ENCODE measurements at regions not wholly inside any gene's neighbourhood (a gene's known extent, or its start where the extent isn't known, plus 50 kb on each side); places are given as distances from the start of the nearest gene placed in this dataset.

- TF ChIP-seq CTCF (IDR thresholded peaks at IDR 0.05 in 2 of 3, conservative IDR thresholded peaks at IDR 0.05 in 1 of 3; ENCODE audit: control insufficient read depth in 2 of 3, extremely low read depth in 1 of 3, insufficient read depth in 1 of 3, low read depth in 3 of 3, low read length in 3 of 3) (no peak), RCOR1 (conservative IDR thresholded peaks at IDR 0.05; ENCODE audit: low read depth, low read length) (no peak), ZSCAN29 (IDR thresholded peaks at IDR 0.05) (no peak), USF1 (IDR thresholded peaks at IDR 0.05; ENCODE audit: borderline replicate concordance, extremely low read length, insufficient read depth, low read depth, low read length) (no peak), RAD21 (IDR thresholded peaks at IDR 0.05; ENCODE audit: insufficient read depth, low read depth, low read length) (no peak), NRF1 (conservative IDR thresholded peaks at IDR 0.05; ENCODE audit: low read depth, low read length) (no peak), ZBED1 (IDR thresholded peaks at IDR 0.05; ENCODE audit: borderline replicate concordance) (no peak), ASH2L (IDR thresholded peaks at IDR 0.05; ENCODE audit: borderline replicate concordance, low read depth) (no peak), BHLHE40 (IDR thresholded peaks at IDR 0.05; ENCODE audit: borderline replicate concordance in 1 of 2, low read depth in 2 of 2, low read length in 1 of 2) (no peak), E2F4 (IDR thresholded peaks at IDR 0.05; ENCODE audit: low read depth, low read length) (no peak), SP1 (IDR thresholded peaks at IDR 0.05; ENCODE audit: low read depth, low read length) (no peak)
- TF ChIP-seq, protein P1, sequence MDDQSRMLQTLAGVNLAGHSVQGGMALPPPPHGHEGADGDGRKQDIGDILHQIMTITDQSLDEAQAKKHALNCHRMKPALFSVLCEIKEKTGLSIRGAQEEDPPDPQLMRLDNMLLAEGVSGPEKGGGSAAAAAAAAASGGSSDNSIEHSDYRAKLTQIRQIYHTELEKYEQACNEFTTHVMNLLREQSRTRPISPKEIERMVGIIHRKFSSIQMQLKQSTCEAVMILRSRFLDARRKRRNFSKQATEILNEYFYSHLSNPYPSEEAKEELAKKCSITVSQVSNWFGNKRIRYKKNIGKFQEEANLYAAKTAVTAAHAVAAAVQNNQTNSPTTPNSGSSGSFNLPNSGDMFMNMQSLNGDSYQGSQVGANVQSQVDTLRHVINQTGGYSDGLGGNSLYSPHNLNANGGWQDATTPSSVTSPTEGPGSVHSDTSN (IDR thresholded peaks at IDR 0.05; ENCODE audit: insufficient replicate concordance, low read depth, low read length) = no peak
- TF ChIP-seq, protein P2, sequence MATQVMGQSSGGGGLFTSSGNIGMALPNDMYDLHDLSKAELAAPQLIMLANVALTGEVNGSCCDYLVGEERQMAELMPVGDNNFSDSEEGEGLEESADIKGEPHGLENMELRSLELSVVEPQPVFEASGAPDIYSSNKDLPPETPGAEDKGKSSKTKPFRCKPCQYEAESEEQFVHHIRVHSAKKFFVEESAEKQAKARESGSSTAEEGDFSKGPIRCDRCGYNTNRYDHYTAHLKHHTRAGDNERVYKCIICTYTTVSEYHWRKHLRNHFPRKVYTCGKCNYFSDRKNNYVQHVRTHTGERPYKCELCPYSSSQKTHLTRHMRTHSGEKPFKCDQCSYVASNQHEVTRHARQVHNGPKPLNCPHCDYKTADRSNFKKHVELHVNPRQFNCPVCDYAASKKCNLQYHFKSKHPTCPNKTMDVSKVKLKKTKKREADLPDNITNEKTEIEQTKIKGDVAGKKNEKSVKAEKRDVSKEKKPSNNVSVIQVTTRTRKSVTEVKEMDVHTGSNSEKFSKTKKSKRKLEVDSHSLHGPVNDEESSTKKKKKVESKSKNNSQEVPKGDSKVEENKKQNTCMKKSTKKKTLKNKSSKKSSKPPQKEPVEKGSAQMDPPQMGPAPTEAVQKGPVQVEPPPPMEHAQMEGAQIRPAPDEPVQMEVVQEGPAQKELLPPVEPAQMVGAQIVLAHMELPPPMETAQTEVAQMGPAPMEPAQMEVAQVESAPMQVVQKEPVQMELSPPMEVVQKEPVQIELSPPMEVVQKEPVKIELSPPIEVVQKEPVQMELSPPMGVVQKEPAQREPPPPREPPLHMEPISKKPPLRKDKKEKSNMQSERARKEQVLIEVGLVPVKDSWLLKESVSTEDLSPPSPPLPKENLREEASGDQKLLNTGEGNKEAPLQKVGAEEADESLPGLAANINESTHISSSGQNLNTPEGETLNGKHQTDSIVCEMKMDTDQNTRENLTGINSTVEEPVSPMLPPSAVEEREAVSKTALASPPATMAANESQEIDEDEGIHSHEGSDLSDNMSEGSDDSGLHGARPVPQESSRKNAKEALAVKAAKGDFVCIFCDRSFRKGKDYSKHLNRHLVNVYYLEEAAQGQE (IDR thresholded peaks at IDR 0.05; ENCODE audit: low read depth, low read length) = no peak
These were observed 165.6 kb upstream of the NAV2 start for GRCh38 chr11:19547044-19547443.

Measured in GM12878 (cell line).